CD4-positive, alpha-beta T cell treated with Interleukin-10 for 1 hour (primary cell): ENCODE measurements at regions not wholly inside any gene's neighbourhood (a gene's known extent, or its start where the extent isn't known, plus 50 kb on each side); places are given as distances from the start of the nearest gene placed in this dataset.

Experiments used
- DNase-seq: peaks from one replicate; pipeline ENCODE4 v3.0.0-alpha.2; 2020

DNA sequence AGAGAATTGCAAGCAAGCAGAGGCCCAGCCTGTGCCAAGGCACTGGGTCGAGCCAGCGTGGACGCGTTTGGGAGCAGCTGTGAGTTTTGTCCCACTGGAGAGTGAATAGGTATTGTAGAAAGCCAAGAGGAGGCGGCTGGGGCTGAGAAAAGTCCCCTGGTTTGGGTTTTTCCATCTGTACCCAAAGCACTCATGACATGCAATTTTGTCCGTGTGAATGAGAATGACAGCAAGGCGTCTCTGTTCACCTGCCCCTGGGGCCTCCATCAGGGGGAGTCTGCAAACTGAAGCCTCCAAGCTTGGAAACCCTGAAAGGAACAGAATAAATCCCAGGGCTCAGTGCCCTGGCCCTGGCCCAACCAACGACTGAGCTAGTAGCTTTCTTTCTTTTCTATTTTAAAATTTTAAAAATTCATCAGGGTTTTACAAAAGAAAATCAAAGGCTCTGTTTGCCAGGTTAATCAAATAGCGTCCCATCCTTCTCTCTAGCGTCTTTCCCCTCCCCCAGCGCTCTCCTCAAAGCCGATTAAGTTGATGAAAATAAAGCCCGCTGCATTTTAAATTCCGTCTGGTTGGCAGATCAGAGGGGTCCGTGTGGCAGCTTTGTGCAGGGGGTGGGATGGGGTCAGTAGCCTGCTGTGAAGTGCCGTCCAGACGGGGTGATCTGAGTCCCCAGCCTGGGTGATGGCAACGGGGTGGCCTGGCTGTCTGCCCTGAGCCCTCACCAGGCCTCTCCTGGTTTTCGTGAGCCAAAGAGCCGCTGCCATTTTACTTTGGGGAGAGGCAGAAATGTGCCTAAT lies 171.0 kb downstream of the KATNIP start:
- DNase-seq = no peak

DNA sequence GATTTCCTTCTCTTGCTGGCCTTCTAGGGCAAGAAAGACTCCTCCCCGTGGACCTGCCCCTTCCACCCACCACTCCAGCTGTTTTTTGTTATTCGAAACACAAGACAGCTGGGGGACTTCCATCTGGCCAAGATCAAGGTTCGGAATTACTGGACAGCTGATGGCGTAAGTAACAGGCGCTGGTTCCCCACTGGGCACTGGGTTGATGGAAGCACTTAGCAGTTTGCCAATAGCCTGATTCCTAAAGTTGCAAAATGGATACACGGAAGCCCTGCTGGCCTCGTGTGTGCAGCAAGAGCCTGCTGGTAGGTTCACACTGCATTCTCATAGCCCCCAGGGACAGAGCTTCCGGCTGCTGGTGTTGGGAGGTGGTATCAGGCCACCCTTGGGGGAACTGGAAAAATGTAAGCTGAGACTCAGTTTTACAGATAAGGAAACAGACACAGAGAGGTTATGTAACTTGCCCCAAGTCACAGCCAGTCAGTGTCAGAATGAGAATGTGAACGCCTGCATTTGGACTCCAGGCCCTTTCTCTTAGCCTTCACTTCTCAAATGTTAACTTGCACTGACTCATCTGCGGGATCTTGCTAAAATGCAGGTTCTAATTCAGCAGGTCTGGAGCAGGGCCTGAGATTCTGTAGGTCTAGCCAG lies 171.7 kb downstream of the KATNIP start:
- no peak for DNase-seq

DNA sequence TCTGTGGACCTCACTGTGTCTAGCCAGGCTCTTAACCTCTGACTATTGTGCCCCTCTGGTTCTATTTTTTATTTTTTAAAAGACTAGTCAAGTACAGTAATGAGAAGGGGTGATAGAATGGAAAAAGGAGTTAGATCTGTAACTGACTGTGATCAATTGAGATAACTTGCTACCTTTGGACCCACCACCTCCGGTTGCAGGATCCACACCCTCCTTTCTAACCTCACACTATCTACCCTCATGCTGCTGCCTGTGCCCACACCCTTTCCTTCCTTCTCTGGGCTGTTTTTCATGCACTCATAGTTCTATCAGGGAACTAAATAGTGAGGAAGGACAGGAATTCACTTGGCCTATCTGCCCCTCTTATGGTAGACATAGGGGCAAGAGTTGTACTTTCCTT lies 172.3 kb downstream of the KATNIP start:
- no peak for DNase-seq

DNA sequence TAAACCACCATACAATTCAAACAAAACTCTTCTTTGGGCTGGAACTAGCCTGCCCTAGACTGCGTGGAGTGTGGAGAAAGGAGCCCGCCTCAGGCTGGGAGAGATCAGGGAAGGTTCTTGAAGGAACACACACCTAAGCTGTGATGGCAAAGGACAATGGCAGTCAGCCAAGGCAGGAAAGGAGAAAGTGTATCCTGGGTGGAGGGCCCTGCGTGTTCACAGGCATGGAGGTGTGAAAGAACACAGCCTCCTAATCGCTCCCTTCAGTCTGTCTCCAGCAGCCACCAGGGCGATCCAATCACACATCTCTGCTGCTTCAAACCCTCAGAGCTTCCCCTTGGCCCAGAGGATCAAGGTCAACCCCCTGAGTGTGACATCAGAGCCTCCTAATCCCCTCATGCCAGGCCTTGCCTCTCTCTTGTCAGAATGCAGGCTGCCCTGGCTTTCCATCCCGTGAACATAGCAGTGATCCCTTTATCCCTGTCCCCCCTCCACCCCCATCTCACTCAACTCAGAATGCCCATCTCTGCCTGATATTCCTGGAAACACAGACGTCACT lies 173.0 kb downstream of the KATNIP start:
- DNase-seq = no peak

DNA sequence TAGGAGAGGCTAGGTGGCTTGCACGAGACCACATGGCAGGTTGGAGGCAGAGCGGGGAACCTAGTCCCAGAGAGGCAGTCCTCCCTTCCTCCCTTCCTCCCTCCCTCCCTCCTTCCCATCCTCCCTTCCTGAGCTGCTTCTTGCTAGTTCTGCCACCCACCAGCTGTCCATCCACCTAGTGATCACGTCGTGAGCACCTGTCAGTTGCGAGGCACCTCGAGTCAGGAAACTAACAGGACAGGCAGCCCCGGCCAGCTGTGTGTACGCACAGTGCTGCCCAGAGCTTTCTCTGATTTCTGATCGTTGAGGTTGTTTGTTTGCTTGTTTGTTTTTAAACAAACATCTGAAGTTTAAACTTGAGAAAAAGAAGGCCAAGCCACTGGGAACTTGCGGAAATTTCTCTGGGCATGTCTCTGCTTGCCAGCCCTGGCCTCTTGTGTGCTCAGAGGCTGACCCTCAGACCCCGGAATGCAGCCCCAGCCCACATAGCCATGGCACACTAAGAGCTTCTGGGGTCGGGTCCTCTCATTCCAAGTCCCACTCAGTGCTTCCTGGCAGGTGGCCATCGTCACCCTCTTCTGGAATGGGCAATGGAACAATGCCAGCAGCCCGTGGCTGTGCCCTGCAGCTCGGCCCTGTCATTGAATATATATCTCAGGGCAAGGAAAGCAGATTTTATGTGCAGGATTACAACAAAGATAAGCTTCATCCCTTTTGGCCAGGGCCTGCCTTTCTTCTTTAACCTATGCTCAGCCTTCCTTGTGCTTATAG lies 174.0 kb downstream of the KATNIP start:
- no peak for DNase-seq

DNA sequence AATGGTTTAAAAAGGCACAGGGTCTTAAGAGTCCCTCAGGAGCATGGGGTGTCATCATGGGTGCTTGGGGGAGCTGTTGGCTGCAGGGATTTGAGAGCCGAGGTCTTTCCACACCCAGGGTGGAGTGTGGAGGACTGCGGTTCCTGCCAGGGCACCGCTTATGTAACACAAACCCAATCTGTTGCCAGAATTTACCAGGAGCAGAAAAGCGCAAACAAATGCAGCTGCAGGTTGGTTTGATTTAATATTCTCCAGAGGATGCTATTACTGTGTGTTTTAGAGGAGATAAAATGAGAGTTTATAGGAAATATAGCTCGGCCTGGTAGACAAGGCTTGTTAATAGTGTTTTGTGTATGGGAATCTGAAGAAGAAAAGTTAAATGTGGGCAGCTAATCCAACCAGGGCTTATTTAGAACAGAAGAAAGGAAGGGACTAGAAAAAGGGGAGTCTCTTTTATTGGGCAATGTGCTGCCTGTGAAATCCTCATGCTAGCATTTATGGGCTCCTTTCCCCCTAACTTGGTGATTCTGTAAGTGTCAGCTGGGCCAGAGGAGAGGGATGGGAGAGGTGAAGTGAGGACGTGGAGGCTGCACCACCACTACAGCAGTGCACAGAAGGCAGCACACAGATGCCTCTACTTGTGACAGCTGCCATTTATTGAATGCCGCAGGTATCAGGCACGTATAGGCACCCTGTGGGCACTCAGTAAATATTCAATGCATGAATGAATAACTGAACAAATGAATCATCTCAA lies 174.7 kb downstream of the KATNIP start:
- no peak for DNase-seq

DNA sequence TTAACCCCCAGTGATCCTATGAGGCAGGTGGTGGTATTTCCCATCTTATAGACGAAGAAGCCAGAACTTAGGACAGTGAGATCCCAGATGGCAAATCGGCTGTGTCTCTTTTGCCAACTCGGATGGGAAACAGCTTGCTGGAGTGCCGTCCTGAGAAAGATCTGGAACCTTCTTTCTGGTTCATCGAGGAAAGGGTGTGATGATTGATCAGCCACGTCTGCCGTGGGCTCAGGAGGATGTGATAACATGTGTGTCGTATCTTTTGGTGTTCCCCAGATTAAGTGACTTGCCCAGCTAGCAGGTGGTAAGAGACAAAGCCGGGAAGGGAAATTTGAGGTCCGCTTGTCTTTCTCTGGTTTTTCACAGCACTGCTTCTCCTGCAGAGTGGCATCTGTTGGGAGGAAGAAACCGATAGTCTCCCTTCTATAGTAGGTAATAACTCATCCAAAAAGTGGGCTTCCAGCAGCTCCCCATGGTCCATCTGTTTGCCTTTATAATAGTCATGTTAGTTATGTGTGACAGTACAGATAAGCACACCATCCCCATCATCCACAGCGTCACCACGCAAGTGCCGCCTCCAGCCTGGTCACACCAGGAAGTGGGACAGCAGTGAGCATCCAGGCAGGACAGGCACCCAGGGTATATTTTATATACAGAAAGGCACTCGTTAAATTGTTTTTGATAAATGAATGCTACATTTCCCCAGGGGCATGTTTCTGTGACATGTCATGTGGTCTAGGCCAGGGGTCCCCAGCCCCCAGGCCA lies 175.5 kb downstream of the KATNIP start:
- no peak for DNase-seq

DNA sequence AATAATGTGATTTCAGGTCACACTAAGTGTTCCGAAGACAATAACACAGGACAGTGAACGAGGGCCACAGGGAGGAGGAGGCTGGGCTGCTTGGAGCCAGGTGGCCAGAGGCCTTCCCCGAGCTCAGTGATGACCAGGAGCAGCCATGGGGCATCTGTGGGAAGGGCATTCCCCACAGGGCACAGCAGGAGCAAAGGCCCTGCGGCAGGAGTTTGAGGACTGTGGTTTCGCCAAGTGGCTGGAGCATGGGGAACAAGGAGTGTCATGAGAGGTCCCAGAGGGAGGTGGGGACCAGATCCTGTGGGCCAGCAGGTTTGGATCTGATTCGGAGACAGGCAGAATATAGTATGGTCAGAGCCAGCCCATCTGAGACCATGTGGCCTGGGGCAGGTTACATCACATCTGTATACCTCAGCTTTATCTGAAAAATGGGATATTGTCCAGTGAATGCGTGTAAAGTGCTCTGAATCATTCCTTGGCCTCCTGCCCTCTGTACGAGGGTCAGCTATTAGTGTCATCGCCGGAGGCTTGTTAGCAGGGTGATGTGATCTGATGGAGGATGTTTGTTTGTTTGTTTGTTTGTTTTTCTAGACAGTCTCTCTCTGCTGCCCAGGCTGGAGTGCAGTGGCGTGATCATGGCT lies 176.8 kb downstream of the KATNIP start:
- no peak for DNase-seq

DNA sequence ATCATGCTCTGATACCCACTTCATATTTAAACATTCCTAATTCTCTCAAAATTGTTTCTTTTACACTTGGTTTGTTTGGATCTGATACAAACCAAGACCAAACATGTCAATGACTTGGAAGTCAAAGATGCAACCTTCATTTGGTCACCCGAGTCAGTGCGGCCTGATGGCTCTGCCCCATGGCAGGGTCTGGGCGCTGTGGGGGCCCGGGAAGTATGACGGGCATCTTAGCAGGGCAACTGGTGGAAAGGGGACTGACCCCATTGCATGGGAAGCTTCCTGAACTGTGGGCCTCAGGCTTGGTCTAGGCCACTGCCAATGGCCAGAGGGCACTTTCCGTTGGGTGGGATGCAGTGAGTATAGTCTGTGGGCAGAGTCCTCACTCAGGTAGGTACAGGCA lies 178.0 kb downstream of the KATNIP start:
- no peak for DNase-seq

DNA sequence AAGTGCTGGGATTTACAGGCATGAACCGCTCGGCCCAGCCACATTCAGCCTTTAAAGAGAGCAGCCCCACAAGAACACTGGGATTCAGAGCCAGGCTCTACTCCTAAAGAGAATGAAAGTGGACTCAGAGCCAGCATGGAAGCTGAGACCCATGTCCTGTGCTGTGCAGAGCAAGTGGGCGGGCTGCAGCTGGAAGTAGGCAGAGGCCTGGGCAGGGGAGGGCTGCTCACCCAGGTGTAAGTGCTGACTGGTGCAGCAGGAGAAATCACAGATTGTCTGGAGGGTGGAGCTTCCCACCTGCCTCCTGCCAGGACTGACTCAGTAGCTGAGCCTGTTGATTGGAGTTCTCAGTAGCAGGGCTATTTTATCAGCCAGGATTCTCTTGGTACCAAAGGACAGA lies 178.7 kb downstream of the KATNIP start:
- DNase-seq = no peak

DNA sequence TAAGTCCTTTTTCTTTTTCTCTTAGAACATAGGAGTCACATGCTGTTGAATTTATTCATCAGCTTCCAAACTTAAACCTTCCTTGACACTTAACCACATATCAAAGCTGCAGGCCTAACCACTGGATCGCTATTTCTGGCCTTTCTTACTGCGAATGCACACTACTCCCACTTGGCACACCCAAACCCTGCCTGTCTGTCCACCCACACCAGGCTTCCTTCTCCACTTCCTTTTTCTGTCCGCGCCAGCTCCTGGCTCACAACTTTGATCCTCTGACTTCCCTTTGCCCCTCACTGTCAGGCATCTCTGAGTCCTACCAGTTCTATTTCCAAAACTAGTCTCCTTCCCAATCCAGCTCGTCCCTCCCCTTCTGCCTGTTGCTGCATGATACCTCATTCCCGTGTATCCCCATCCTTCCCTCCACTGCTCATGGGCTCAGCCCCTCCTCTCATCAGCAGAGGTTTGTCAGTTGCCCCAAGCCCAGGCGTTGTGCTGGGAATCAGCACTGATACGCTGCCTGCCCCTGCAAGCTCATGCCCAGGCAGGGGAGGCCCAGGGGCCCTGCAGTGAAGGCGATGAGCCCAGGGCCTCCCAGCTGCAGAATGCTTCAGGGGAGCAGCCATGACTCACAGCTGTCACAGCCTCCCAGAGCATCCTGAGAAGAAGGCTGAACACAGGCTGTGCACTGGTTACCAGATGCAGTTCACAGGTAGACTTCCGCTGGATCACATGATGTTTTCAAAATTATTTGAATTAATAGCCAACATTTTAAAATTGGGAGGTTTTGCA lies 179.8 kb downstream of the KATNIP start:
- no peak for DNase-seq

DNA sequence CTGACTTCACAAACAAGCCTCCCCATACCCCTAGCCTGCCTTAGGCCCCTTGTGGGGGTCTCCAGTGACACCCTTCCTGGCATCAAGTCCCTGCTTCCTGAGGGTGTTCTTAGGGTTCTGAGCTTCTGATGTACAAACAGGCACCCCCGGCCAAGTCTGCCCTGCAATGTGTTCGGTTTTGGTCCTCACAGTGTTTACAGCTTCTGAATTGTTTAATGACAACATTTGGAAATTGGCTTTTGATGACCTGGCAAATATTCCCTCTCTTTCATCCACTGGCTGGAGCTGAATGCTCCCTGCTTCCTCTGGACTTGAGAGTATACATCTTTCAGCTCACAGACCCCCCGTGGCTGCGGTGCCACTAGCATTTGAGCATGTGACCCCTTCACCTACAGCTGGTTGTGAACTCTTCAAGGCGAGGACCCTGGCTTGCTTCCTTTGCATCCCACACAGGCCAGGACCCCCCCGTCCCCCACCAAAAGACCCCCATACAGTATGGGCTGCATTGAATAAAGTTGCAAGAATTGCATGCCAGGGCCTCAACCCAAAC lies 180.8 kb downstream of the KATNIP start:
- no peak for DNase-seq

DNA sequence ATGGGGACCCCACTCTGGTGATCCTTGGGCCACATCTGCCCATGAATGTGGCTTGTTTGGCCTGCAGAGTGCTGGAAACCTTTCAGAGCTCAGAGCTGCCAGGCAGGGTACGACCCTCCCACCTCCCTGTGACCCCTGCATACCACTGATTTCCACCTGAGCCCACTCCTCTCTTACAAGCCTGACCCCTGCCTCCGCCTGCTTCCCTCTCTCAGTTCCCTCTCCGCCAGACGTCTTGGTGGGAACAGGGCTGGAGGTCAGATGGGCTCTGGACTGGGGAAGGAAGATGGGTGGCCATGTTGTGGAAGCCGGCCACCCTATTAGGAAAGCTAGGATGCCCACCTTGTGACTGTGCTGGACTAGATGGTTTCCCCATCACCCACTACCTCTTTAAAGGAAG lies 185.1 kb downstream of the KATNIP start:
- no peak for DNase-seq

DNA sequence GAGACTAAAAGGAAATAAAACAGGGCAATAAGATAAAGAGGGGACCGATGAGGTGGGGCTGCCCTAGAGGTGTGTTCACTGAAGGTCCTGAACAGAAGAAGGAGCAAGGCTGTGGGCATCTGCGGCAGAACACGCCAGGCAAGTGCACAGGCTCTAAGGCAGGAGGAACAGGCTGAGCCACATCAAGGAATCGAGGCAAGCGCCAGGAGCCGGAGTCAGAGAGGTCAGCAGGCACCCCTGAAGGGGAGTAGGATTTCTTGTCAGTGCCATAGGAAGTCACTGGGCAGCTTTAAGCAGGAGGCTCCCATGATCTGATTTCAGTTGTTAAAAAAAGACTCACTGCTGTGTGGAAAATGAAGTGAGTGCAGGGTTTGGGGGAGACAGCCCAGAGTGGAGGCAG lies 186.5 kb downstream of the KATNIP start:
- DNase-seq = no peak

DNA sequence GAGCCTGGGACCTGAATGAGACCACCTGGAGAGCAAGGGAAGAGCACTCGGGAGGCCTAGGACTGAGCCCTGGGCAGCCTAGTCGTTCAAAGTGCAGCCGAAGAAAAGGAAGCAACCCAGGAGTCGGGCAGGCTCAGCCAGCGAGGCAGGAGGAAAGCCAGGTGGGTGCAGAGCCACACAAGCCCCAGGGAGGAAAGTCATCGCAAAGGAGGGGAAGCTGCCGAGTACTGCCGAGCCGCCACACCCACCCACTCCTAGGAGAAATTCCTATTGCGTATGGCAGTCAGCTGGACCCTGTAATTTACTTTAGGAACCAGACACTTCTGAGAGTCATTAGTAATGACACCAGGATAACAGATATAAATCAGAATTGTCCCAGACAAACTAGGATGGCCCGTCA lies 187.6 kb downstream of the KATNIP start:
- DNase-seq = no peak
